GM19468 (cell line): ENCODE measurements at regions not wholly inside any gene's neighbourhood (a gene's known extent, or its start where the extent isn't known, plus 50 kb on each side); places are given as distances from the start of the nearest gene placed in this dataset.
"Not testable (repeated sequence)": the region's sequence is repeated elsewhere in the genome, so short reads cannot be mapped to it uniquely, and the experiment has no call there.

Experiments used
- ATAC-seq: cut with Tn5 transposase; IDR thresholded peaks from one replicate; pipeline ENCODE4 v1.9.1; 2021; ENCODE audit warnings: mild to moderate bottlenecking, moderate library complexity, moderate number of reproducible peaks; ENCODE audit not compliant: unreplicated experiment; ENCODE audit errors: extremely low read depth

- ATAC-seq = not testable (repeated sequence)
Observed at GRCh38 chrX:107296184-107296583, 89.8 kb downstream of the DNAAF6 start.

- no peak for ATAC-seq
Observed at GRCh38 chrX:107298276-107298675, 91.9 kb downstream of the DNAAF6 start.

- no peak for ATAC-seq
Observed at GRCh38 chrX:107301253-107301652, 94.8 kb downstream of the DNAAF6 start.

- no peak for ATAC-seq
Observed at GRCh38 chrX:107304141-107304540, 97.7 kb downstream of the DNAAF6 start.

- no peak for ATAC-seq
Observed at GRCh38 chrX:107323786-107324492, 117.5 kb downstream of the DNAAF6 start.

GRCh38 chrX:107324493-107325310 lies 118.3 kb downstream of the DNAAF6 start:
- no peak for ATAC-seq

- ATAC-seq = no peak
Observed at GRCh38 chrX:107325467-107325866, 119.1 kb downstream of the DNAAF6 start.

- ATAC-seq = no peak
Observed at GRCh38 chrX:107348051-107348450, 101.4 kb upstream of the FRMPD3 start.

GRCh38 chrX:107348990-107349389 lies 100.5 kb upstream of the FRMPD3 start:
- no peak for ATAC-seq

GRCh38 chrX:107355533-107355932 lies 93.9 kb upstream of the FRMPD3 start:
- no peak for ATAC-seq

GRCh38 chrX:107360788-107361360 lies 88.6 kb upstream of the FRMPD3 start:
- no peak for ATAC-seq

GRCh38 chrX:107370185-107370584 lies 79.3 kb upstream of the FRMPD3 start:
- ATAC-seq = not testable (repeated sequence)

GRCh38 chrX:107374132-107374531 lies 75.3 kb upstream of the FRMPD3 start:
- no peak for ATAC-seq

- no peak for ATAC-seq
Observed at GRCh38 chrX:107374831-107375230, 74.6 kb upstream of the FRMPD3 start.

- ATAC-seq = not testable (repeated sequence)
Observed at GRCh38 chrX:107376186-107376585, 73.3 kb upstream of the FRMPD3 start.

GRCh38 chrX:107384397-107385105 lies 64.9 kb upstream of the FRMPD3 start:
- no peak for ATAC-seq

- ATAC-seq = no peak
Observed at GRCh38 chrX:107389726-107390125, 59.7 kb upstream of the FRMPD3 start.

- ATAC-seq = not testable (repeated sequence)
Observed at GRCh38 chrX:107393656-107394055, 55.8 kb upstream of the FRMPD3 start.

GRCh38 chrX:107396235-107396634 lies 53.2 kb upstream of the FRMPD3 start:
- ATAC-seq = no peak

- no peak for ATAC-seq
Observed at GRCh38 chrX:107396783-107397182, 52.7 kb upstream of the FRMPD3 start.

GRCh38 chrX:107398115-107398514 lies 51.3 kb upstream of the FRMPD3 start:
- peak; percentile 52 for ATAC-seq
